Ascending aorta (tissue), 2 donors: ENCODE measurements at regions not wholly inside any gene's neighbourhood (a gene's known extent, or its start where the extent isn't known, plus 50 kb on each side); places are given as distances from the start of the nearest gene placed in this dataset.

Source experiments
- DNase-seq, 2 donors: peaks; one replicate each; pipeline ENCODE4 v3.0.0-alpha.2; 2019; ENCODE audit warnings: low spot score in 2 of 2
- H3K27ac ChIP-seq, 2 donors: fragments of 200-600 bp; sonication (generic); one replicate each; pipeline ENCODE4 v1.5.1; 2016 to 2017; ENCODE audit warnings: mild to moderate bottlenecking in 1 of 2
- H3K27me3 ChIP-seq: fragments of 200-600 bp; sonication (generic); one replicate; pipeline ENCODE4 v1.5.1; 2017
- H3K36me3 ChIP-seq, 2 donors: fragments of 200-600 bp; sonication (generic); one replicate each; pipeline ENCODE4 v1.5.1; 2016
- H3K4me1 ChIP-seq, 2 donors: fragments of 200-600 bp; sonication (generic); one replicate each; pipeline ENCODE4 v1.5.1; 2016 to 2017; ENCODE audit warnings: mild to moderate bottlenecking in 1 of 2
- H3K4me3 ChIP-seq, 2 donors: fragments of 200-600 bp; sonication (generic); one replicate each; pipeline ENCODE4 v1.5.1; 2016 to 2017; ENCODE audit warnings: mild to moderate bottlenecking in 1 of 2
- H3K9me3 ChIP-seq, 2 donors: fragments of 200-600 bp; sonication (generic); one replicate each; pipeline ENCODE4 v1.5.1; 2016
- CTCF ChIP-seq, 3 experiments: fragments of 200-600 bp in 2 of 3; fragments of 450-650 bp in 1 of 3; sonication (generic) in 2 of 3; IDR thresholded peaks; one replicate each; pipeline ENCODE4 v1.5.1; 2016 to 2019; ENCODE audit warnings: antibody characterized with exemption in 3 of 3, mild to moderate bottlenecking in 1 of 3, moderate library complexity in 1 of 3
- intact Hi-C: fragments of 100-400 bp; cut with DNase I; formaldehyde crosslinking; loops from one replicate; pipeline ENCODE4 v1.15.1; 2023

GRCh38 chr4:177826973-177827372, 384.7 kb upstream of the AGA start:
- DNase-seq, result no peak
- no peak overlapping the region for H3K4me3 ChIP-seq
- H3K27me3 ChIP-seq, result no peaks in the 10 kb centered on the region
- H3K9me3 ChIP-seq, result peaks cover 0 to 4% of the 10 kb centered on the region in 2 donors
- H3K27ac ChIP-seq, result no peak overlapping the region
- intact Hi-C loops, result no loop called here
- TF ChIP-seq CTCF (IDR thresholded peaks at IDR 0.05), result no peak
- no peaks in the 10 kb centered on the region for H3K4me1 ChIP-seq
- H3K36me3 ChIP-seq, result no peaks in the 10 kb centered on the region

GRCh38 chr4:177841258-177841657, 399.0 kb upstream of the AGA start:
- DNase-seq, result no peak
- TF ChIP-seq CTCF (IDR thresholded peaks at IDR 0.05), result no peak
- Histone ChIP-seq H3K9me3 (no peaks in the 10 kb centered on the region), H3K27ac (peak overlapping the region in 1 of 2 donors; percentile 4), H3K27me3 (no peaks in the 10 kb centered on the region), H3K4me3 (no peak overlapping the region), H3K4me1 (no peaks in the 10 kb centered on the region), H3K36me3 (no peaks in the 10 kb centered on the region)
- intact Hi-C loops, result no loop called here

DNA sequence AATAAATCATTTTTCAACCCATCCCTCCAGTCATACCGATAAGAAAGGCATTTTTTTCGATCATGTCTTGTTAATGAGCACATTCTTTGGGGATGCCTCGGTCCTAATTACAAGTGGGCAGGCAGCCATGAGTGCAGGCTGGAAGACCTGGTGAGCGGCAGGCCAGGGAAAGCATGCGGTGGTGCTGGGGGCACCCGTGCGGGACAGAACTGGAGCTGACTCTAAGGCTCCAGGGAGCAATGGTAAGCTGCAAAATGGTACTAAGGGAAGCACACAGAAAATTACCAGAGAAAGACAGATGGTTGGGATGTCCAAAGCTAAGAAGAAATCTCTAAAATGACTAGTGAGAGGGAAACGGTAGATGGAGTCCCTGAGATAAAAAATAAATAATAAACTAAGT, 411.0 kb upstream of the AGA start:
- no peaks in the 10 kb centered on the region for H3K4me1 ChIP-seq
- no peaks in the 10 kb centered on the region for H3K27me3 ChIP-seq
- no peak overlapping the region for H3K27ac ChIP-seq
- intact Hi-C loops, result no loop called here
- H3K4me3 ChIP-seq, result no peak overlapping the region
- DNase-seq, result no peak
- TF ChIP-seq CTCF (IDR thresholded peaks at IDR 0.05), result no peak
- no peaks in the 10 kb centered on the region for H3K36me3 ChIP-seq
- peaks cover 0 to 30% of the 10 kb centered on the region in 2 donors for H3K9me3 ChIP-seq

- TF ChIP-seq CTCF (IDR thresholded peaks at IDR 0.05), result no peak
- Histone ChIP-seq H3K36me3 (no peaks in the 10 kb centered on the region), H3K27me3 (no peaks in the 10 kb centered on the region), H3K9me3 (peaks cover 0 to 16% of the 10 kb centered on the region in 2 donors), H3K4me3 (no peak overlapping the region), H3K27ac (no peak overlapping the region), H3K4me1 (no peaks in the 10 kb centered on the region)
- intact Hi-C loops, result no loop called here
- DNase-seq, result no peak
These were observed 413.4 kb upstream of the AGA start for GRCh38 chr4:177855507-177856197.

DNA sequence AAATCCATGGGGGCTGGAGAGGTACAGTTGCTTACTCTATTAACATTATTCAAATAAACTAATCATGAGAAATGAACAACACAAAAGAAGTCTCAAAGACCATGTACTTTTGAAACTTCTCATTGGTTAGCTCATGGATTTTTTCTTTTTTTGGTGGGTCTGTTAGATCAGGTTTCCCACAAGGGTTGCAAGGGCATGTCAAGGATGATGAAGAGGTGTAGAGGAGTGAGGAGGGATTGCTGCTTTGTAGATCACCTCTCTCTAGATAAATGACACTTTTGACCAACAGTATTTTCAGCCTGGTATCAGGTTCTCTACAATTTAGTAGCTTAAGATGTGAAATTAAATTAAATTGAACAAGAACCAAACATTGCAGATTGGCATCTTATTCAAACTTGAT, 417.9 kb upstream of the AGA start:
- H3K4me3 ChIP-seq, result no peak overlapping the region
- H3K4me1 ChIP-seq, result no peaks in the 10 kb centered on the region
- no peaks in the 10 kb centered on the region for H3K9me3 ChIP-seq
- H3K27ac ChIP-seq, result no peak overlapping the region
- intact Hi-C loops, result no loop called here
- no peak for DNase-seq
- no peaks in the 10 kb centered on the region for H3K36me3 ChIP-seq
- H3K27me3 ChIP-seq, result no peaks in the 10 kb centered on the region
- no peak for TF ChIP-seq CTCF (IDR thresholded peaks at IDR 0.05)
